ENCODE measurements at regions not wholly inside any gene's neighbourhood (a gene's known extent, or its start where the extent isn't known, plus 50 kb on each side); places are given as distances from the start of the nearest gene placed in this dataset.

GRCh38 chr5:117488976-117489500 lies 914.4 kb upstream of the SEMA6A start:
- no peak overlapping the region for H3K4me3 Mint-ChIP-seq
- no peak for DNase-seq
- H3K36me3 Mint-ChIP-seq (ENCODE audit: low read depth), result no peaks in the 10 kb centered on the region
- H3K9me3 Mint-ChIP-seq, result no peaks in the 10 kb centered on the region; the same call in 1 of the 2 replicates
- H3K4me1 Mint-ChIP-seq (ENCODE audit: low read depth), result peaks cover 10% of the 10 kb centered on the region; the same call in 1 of the 2 replicates
- H3K27me3 Mint-ChIP-seq (ENCODE audit: insufficient read depth), result no peaks in the 10 kb centered on the region; the same call in 1 of the 2 replicates
- TF ChIP-seq, protein P1, sequence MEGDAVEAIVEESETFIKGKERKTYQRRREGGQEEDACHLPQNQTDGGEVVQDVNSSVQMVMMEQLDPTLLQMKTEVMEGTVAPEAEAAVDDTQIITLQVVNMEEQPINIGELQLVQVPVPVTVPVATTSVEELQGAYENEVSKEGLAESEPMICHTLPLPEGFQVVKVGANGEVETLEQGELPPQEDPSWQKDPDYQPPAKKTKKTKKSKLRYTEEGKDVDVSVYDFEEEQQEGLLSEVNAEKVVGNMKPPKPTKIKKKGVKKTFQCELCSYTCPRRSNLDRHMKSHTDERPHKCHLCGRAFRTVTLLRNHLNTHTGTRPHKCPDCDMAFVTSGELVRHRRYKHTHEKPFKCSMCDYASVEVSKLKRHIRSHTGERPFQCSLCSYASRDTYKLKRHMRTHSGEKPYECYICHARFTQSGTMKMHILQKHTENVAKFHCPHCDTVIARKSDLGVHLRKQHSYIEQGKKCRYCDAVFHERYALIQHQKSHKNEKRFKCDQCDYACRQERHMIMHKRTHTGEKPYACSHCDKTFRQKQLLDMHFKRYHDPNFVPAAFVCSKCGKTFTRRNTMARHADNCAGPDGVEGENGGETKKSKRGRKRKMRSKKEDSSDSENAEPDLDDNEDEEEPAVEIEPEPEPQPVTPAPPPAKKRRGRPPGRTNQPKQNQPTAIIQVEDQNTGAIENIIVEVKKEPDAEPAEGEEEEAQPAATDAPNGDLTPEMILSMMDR (IDR thresholded peaks at IDR 0.05), result no peak
- H3K27ac Mint-ChIP-seq, result no peak overlapping the region

DNA sequence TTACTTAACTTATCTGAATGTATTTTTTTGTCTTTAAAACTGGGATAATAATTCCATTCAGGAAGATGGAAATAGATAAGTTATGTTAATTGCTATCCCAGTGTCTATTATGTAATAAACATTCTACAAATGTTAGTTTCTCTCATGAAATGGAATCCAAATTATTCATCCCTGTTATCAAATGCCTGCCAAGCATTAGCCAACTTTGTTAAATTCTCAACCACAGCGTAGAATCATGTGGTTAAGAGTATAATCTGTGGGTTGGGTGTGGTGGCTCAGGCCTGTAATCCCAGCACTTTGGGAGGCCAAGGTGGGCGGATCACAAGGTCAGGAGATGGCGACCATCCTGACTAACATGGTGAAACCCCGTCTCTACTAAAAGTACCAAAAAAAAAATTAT lies 912.9 kb upstream of the SEMA6A start:
- Mint-ChIP-seq H3K27ac (no peak overlapping the region), H3K9me3 (peaks cover 4% of the 10 kb centered on the region; the same call in 1 of the 2 replicates), H3K36me3 (ENCODE audit: low read depth) (no peaks in the 10 kb centered on the region), H3K27me3 (ENCODE audit: insufficient read depth) (no peaks in the 10 kb centered on the region), H3K4me3 (no peak overlapping the region), H3K4me1 (ENCODE audit: low read depth) (peaks cover 10% of the 10 kb centered on the region; the same call in 1 of the 2 replicates)
- no peak for DNase-seq
- TF ChIP-seq, protein P1 (IDR thresholded peaks at IDR 0.05), result no peak

DNA sequence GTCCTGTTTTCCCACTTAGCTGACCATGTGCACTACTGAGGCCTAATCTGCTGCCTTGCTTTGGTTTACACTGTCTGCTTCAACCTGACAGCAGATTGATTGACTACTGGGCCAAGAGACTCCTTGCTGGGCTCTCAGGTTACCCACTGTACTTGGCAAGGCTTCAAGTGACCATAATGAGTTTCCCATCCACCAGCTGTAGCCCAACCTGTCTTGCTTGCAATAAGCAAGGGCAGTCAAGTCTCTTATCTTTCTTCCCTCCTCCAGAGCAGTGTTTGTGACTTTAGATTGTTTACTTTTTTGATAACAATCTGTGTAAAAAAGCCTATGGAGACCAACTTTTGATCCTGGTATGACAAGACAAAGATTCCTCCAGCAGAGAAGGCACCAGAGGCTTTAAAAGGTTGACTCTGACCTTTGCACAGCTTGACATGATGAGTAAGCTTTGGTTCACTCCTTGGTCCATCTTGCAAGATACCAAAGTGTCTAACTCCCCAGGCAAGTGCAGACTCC lies 912.3 kb upstream of the SEMA6A start:
- H3K9me3 Mint-ChIP-seq, result peaks cover 4% of the 10 kb centered on the region; the same call in 1 of the 2 replicates
- H3K27ac Mint-ChIP-seq, result no peak overlapping the region
- H3K27me3 Mint-ChIP-seq (ENCODE audit: insufficient read depth), result no peaks in the 10 kb centered on the region

GRCh38 chr5:117486261-117486660 lies 911.6 kb upstream of the SEMA6A start:
- Mint-ChIP-seq H3K27me3 (ENCODE audit: insufficient read depth) (no peaks in the 10 kb centered on the region), H3K27ac (no peak overlapping the region), H3K9me3 (peaks cover 4% of the 10 kb centered on the region; the same call in 1 of the 2 replicates), H3K36me3 (ENCODE audit: low read depth) (no peaks in the 10 kb centered on the region), H3K4me1 (ENCODE audit: low read depth) (peaks cover 13% of the 10 kb centered on the region; the same call in 1 of the 2 replicates), H3K4me3 (no peak overlapping the region)
- TF ChIP-seq, protein P1 (IDR thresholded peaks at IDR 0.05), result no peak
- DNase-seq, result no peak

More for the DNA sequence above, 912.3 kb upstream of the SEMA6A start:
- TF ChIP-seq, protein P1 (IDR thresholded peaks at IDR 0.05), result no peak
- Mint-ChIP-seq H3K4me1 (ENCODE audit: low read depth) (peaks cover 13% of the 10 kb centered on the region; the same call in 1 of the 2 replicates), H3K4me3 (no peak overlapping the region), H3K36me3 (ENCODE audit: low read depth) (no peaks in the 10 kb centered on the region)
- no peak for DNase-seq

GRCh38 chr5:117475919-117476318 lies 901.3 kb upstream of the SEMA6A start:
- Mint-ChIP-seq H3K27ac (no peak overlapping the region), H3K36me3 (ENCODE audit: low read depth) (no peaks in the 10 kb centered on the region), H3K9me3 (peaks cover 1% of the 10 kb centered on the region; the same call in 1 of the 2 replicates), H3K27me3 (ENCODE audit: insufficient read depth) (no peaks in the 10 kb centered on the region; the same call in 1 of the 2 replicates), H3K4me3 (no peak overlapping the region), H3K4me1 (ENCODE audit: low read depth) (no peaks in the 10 kb centered on the region; the same call in 1 of the 2 replicates)
- no peak for DNase-seq
- TF ChIP-seq, protein P1 (IDR thresholded peaks at IDR 0.05), result no peak

Data from HFFc6 (cell line).